ENCODE measurements at regions not wholly inside any gene's neighbourhood (a gene's known extent, or its start where the extent isn't known, plus 50 kb on each side); places are given as distances from the start of the nearest gene placed in this dataset.
"Not testable (repeated sequence)": the region's sequence is repeated elsewhere in the genome, so short reads cannot be mapped to it uniquely, and the experiment has no call there.

GRCh38 chr4:128758314-128758922 lies 51.1 kb upstream of the JADE1 start:
- H3K36me3 ChIP-seq (ENCODE audit: control insufficient read depth, low read depth, low read length) = no peaks in the 10 kb centered on the region
- H3K27me3 ChIP-seq (ENCODE audit: control insufficient read depth, insufficient read depth, low read length) = no peaks in the 10 kb centered on the region
- H3K4me3 ChIP-seq (ENCODE audit: low read length) = no peak overlapping the region
- no peaks in the 10 kb centered on the region for H3K9me3 ChIP-seq (ENCODE audit: control insufficient read depth, low read depth, low read length)
- H3K27ac ChIP-seq (ENCODE audit: low read length) = no peak overlapping the region
- no peak overlapping the region for H3K9ac ChIP-seq (ENCODE audit: low read length)
- H3K4me1 ChIP-seq (ENCODE audit: control insufficient read depth, low read depth, low read length) = peaks cover 11% of the 10 kb centered on the region

GRCh38 chr4:128757712-128758111 lies 51.8 kb upstream of the JADE1 start:
- no peaks in the 10 kb centered on the region for H3K36me3 ChIP-seq (ENCODE audit: control insufficient read depth, low read depth, low read length)
- peaks cover 11% of the 10 kb centered on the region for H3K4me1 ChIP-seq (ENCODE audit: control insufficient read depth, low read depth, low read length)

DNA sequence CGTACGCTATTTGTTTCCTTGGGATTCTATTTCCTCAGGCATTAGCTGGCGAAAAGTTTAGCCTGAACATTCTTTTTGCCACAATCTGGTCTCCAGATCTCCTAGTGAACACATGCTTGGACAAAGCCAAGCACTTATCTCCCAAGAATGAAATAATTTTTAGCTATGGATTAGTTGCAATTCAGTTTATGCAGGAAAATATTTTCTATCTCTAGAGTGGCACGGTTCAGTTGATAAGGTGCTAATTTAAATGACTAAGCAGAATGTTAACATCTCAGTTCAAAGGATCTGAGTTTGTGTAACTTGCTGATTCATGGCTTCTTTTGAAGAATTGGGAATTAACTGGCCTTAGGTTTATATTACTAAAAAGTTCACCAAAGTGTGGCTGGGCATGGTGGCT lies 58.1 kb upstream of the JADE1 start:
- H3K9me3 ChIP-seq (ENCODE audit: control insufficient read depth, low read depth, low read length) = no peaks in the 10 kb centered on the region
- H3K36me3 ChIP-seq (ENCODE audit: control insufficient read depth, low read depth, low read length) = no peaks in the 10 kb centered on the region
- H3K27ac ChIP-seq (ENCODE audit: low read length) = no peak overlapping the region
- no peaks in the 10 kb centered on the region for H3K4me1 ChIP-seq (ENCODE audit: control insufficient read depth, low read depth, low read length)
- H3K27me3 ChIP-seq (ENCODE audit: control insufficient read depth, insufficient read depth, low read length) = no peaks in the 10 kb centered on the region
- H3K9ac ChIP-seq (ENCODE audit: low read length) = no peak overlapping the region
- no peak overlapping the region for H3K4me3 ChIP-seq (ENCODE audit: low read length)

More at GRCh38 chr4:128757712-128758111, 51.8 kb upstream of the JADE1 start:
- Histone ChIP-seq H3K27ac (ENCODE audit: low read length) (no peak overlapping the region), H3K9ac (ENCODE audit: low read length) (no peak overlapping the region), H3K9me3 (ENCODE audit: control insufficient read depth, low read depth, low read length) (no peaks in the 10 kb centered on the region), H3K4me3 (ENCODE audit: low read length) (no peak overlapping the region), H3K27me3 (ENCODE audit: control insufficient read depth, insufficient read depth, low read length) (no peaks in the 10 kb centered on the region)

- H3K27me3 ChIP-seq (ENCODE audit: control insufficient read depth, insufficient read depth, low read length); H3K4me1 ChIP-seq (ENCODE audit: control insufficient read depth, low read depth, low read length); H3K9me3 ChIP-seq (ENCODE audit: control insufficient read depth, low read depth, low read length); H3K4me3 ChIP-seq (ENCODE audit: low read length); H3K9ac ChIP-seq (ENCODE audit: low read length); H3K27ac ChIP-seq (ENCODE audit: low read length); H3K36me3 ChIP-seq (ENCODE audit: control insufficient read depth, low read depth, low read length): not testable (repeated sequence)
Observed at GRCh38 chr4:128741748-128742147, 67.8 kb upstream of the JADE1 start.

DNA sequence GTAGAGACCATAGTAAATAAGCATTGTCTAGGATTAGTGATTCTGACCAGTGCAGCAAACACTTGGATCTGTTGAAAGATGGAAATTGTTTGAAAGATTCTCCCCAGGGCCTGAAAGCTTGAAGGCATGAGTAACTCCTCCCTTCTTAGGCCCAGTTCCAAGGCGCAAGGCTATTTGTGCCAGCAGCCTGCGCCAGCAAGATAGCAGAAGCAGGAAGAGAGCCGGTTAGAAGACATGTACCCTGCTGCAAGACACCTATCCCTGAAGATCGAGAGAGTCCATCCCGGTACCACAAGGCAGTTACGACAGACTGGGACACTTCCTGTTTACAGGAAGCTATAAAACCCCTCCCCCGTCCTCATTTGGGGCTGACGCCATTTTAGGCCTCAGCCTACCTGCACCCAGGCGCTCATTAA lies 72.4 kb upstream of the JADE1 start:
- Histone ChIP-seq H3K4me3 (ENCODE audit: low read length) (no peak overlapping the region), H3K4me1 (ENCODE audit: control insufficient read depth, low read depth, low read length) (peaks cover 11% of the 10 kb centered on the region), H3K27me3 (ENCODE audit: control insufficient read depth, insufficient read depth, low read length) (no peaks in the 10 kb centered on the region), H3K36me3 (ENCODE audit: control insufficient read depth, low read depth, low read length) (no peaks in the 10 kb centered on the region), H3K9ac (ENCODE audit: low read length) (no peak overlapping the region), H3K9me3 (ENCODE audit: control insufficient read depth, low read depth, low read length) (no peaks in the 10 kb centered on the region), H3K27ac (ENCODE audit: low read length) (no peak overlapping the region)

DNA sequence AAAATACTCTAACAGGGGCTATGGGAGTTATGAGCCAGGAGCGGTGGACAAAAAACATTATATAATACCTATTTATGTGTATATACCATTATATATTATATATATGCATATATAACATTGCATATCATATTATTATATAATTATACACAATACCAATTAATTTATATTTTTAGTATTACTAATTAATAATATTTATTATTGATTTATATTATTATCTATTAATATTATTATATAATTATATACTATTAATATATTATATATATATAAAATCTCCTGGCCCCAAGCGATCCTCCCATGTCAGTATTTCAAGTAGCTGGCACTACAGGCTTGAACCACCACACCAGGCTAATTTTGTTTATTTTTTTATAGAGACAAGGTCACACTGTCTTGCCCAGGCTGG lies 73.8 kb upstream of the JADE1 start:
- no peaks in the 10 kb centered on the region for H3K27me3 ChIP-seq (ENCODE audit: control insufficient read depth, insufficient read depth, low read length)
- H3K9ac ChIP-seq (ENCODE audit: low read length) = no peak overlapping the region
- H3K27ac ChIP-seq (ENCODE audit: low read length) = no peak overlapping the region
- no peaks in the 10 kb centered on the region for H3K9me3 ChIP-seq (ENCODE audit: control insufficient read depth, low read depth, low read length)
- no peaks in the 10 kb centered on the region for H3K36me3 ChIP-seq (ENCODE audit: control insufficient read depth, low read depth, low read length)
- peaks cover 11% of the 10 kb centered on the region for H3K4me1 ChIP-seq (ENCODE audit: control insufficient read depth, low read depth, low read length)
- no peak overlapping the region for H3K4me3 ChIP-seq (ENCODE audit: low read length)

DNA sequence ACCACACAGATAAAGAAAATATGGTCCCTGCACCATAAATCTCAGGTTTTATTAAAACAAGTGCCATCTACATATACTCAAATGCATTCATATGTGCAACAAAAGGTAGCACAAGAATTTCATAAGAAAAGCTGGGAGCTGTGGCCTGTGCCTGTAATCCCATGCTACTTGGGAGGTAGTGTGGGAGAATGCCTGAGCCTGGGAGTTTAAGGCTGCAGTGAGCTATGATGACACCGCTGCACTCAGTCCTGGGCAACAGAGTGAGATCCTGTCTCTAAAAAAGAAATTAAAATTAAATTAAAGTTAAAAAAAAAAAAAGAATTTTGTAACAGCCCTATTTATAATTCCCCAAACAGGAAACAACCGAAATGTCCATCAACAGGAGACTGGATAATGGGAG lies 81.3 kb upstream of the JADE1 start:
- Histone ChIP-seq H3K27me3 (ENCODE audit: control insufficient read depth, insufficient read depth, low read length) (no peaks in the 10 kb centered on the region), H3K27ac (ENCODE audit: low read length) (no peak overlapping the region), H3K4me1 (ENCODE audit: control insufficient read depth, low read depth, low read length) (peaks cover 23% of the 10 kb centered on the region), H3K36me3 (ENCODE audit: control insufficient read depth, low read depth, low read length) (no peaks in the 10 kb centered on the region), H3K9me3 (ENCODE audit: control insufficient read depth, low read depth, low read length) (no peaks in the 10 kb centered on the region), H3K4me3 (ENCODE audit: low read length) (no peak overlapping the region), H3K9ac (ENCODE audit: low read length) (no peak overlapping the region)

- Histone ChIP-seq H3K4me3 (ENCODE audit: low read length) (no peak overlapping the region), H3K9ac (ENCODE audit: low read length) (no peak overlapping the region), H3K27me3 (ENCODE audit: control insufficient read depth, insufficient read depth, low read length) (no peaks in the 10 kb centered on the region), H3K27ac (ENCODE audit: low read length) (no peak overlapping the region), H3K9me3 (ENCODE audit: control insufficient read depth, low read depth, low read length) (no peaks in the 10 kb centered on the region), H3K36me3 (ENCODE audit: control insufficient read depth, low read depth, low read length) (no peaks in the 10 kb centered on the region), H3K4me1 (ENCODE audit: control insufficient read depth, low read depth, low read length) (peaks cover 23% of the 10 kb centered on the region)
Observed at GRCh38 chr4:128727658-128728057, 81.8 kb upstream of the JADE1 start.

- Histone ChIP-seq H3K4me3 (ENCODE audit: low read length) (no peak overlapping the region), H3K36me3 (ENCODE audit: control insufficient read depth, low read depth, low read length) (no peaks in the 10 kb centered on the region), H3K4me1 (ENCODE audit: control insufficient read depth, low read depth, low read length) (peaks cover 23% of the 10 kb centered on the region), H3K9ac (ENCODE audit: low read length) (no peak overlapping the region), H3K9me3 (ENCODE audit: control insufficient read depth, low read depth, low read length) (no peaks in the 10 kb centered on the region), H3K27ac (ENCODE audit: low read length) (no peak overlapping the region), H3K27me3 (ENCODE audit: control insufficient read depth, insufficient read depth, low read length) (no peaks in the 10 kb centered on the region)
Observed at GRCh38 chr4:128725405-128726055, 84.0 kb upstream of the JADE1 start.

DNA sequence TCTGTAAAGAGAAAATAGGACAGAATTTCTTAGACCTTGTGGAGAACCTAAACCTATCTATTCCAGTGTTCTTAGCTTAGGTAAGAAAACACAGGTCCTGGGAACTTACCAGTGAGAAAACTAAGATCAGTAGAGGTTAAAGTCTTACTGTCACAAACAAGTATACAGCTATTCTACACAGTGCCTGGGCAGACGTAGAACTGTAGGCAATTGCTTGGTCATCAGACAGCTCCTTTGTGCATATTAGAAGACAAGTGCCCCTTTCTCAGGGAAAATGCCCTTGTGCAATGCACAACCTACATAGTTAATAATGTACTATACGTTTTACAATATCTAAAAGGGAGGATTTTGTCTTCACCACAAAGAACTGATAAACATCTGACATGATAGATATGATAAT lies 86.6 kb upstream of the JADE1 start:
- Histone ChIP-seq H3K4me1 (ENCODE audit: control insufficient read depth, low read depth, low read length) (peaks cover 21% of the 10 kb centered on the region), H3K9me3 (ENCODE audit: control insufficient read depth, low read depth, low read length) (no peaks in the 10 kb centered on the region), H3K27me3 (ENCODE audit: control insufficient read depth, insufficient read depth, low read length) (no peaks in the 10 kb centered on the region), H3K27ac (ENCODE audit: low read length) (no peak overlapping the region), H3K36me3 (ENCODE audit: control insufficient read depth, low read depth, low read length) (no peaks in the 10 kb centered on the region), H3K9ac (ENCODE audit: low read length) (no peak overlapping the region), H3K4me3 (ENCODE audit: low read length) (no peak overlapping the region)

DNA sequence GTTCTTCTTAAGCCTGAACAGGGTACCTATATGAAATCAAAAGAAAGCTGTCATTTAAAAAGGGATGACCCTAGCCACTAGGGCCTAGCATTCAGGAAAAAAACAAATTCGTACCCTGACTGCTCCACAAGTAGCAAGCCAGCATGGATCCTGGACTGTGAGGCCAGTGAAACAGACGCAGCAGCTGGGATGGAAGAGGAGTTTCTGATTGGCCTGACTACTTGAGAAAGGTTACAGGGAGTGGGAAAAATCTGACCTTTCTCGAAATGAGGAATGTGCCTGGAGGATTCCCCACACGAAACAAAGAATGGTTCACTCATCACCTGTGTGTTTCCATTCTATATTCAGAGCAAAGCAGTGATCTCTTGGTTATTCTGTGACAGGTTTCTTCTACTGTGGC lies 87.6 kb upstream of the JADE1 start:
- Histone ChIP-seq H3K9ac (ENCODE audit: low read length) (no peak overlapping the region), H3K4me3 (ENCODE audit: low read length) (no peak overlapping the region), H3K27me3 (ENCODE audit: control insufficient read depth, insufficient read depth, low read length) (no peaks in the 10 kb centered on the region), H3K36me3 (ENCODE audit: control insufficient read depth, low read depth, low read length) (no peaks in the 10 kb centered on the region), H3K27ac (ENCODE audit: low read length) (no peak overlapping the region), H3K9me3 (ENCODE audit: control insufficient read depth, low read depth, low read length) (no peaks in the 10 kb centered on the region), H3K4me1 (ENCODE audit: control insufficient read depth, low read depth, low read length) (peaks cover 15% of the 10 kb centered on the region)

GRCh38 chr4:128720270-128720669 lies 89.2 kb upstream of the JADE1 start:
- no peaks in the 10 kb centered on the region for H3K9me3 ChIP-seq (ENCODE audit: control insufficient read depth, low read depth, low read length)
- H3K4me1 ChIP-seq (ENCODE audit: control insufficient read depth, low read depth, low read length) = peaks cover 8% of the 10 kb centered on the region
- no peak overlapping the region for H3K4me3 ChIP-seq (ENCODE audit: low read length)
- no peaks in the 10 kb centered on the region for H3K27me3 ChIP-seq (ENCODE audit: control insufficient read depth, insufficient read depth, low read length)
- no peaks in the 10 kb centered on the region for H3K36me3 ChIP-seq (ENCODE audit: control insufficient read depth, low read depth, low read length)
- no peak overlapping the region for H3K9ac ChIP-seq (ENCODE audit: low read length)
- H3K27ac ChIP-seq (ENCODE audit: low read length) = no peak overlapping the region
